Upper lobe of left lung (tissue), 4 donors: ENCODE measurements at regions not wholly inside any gene's neighbourhood (a gene's known extent, or its start where the extent isn't known, plus 50 kb on each side); places are given as distances from the start of the nearest gene placed in this dataset.

ENCODE experiments used
- CTCF ChIP-seq, 6 experiments: fragments of 450-650 bp in 4 of 6; fragments of 200-600 bp in 2 of 6; sonication (generic) in 2 of 6; IDR thresholded peaks; one replicate each; pipeline ENCODE4 v1.5.1; 2016 to 2019; ENCODE audit warnings: antibody characterized with exemption in 6 of 6
- EP300 ChIP-seq, 4 donors: sonication (generic); formaldehyde crosslinking; IDR thresholded peaks; one replicate each; pipeline ENCODE4 v1.5.1; 2017; ENCODE audit warnings: antibody characterized with exemption in 4 of 4, control low read depth in 2 of 4
- POLR2A ChIP-seq, 4 donors: fragments of 450-650 bp; IDR thresholded peaks; one replicate each; pipeline ENCODE4 v1.5.1; 2016 to 2017; ENCODE audit warnings: antibody characterized with exemption in 4 of 4, mild to moderate bottlenecking in 2 of 4
- POLR2AphosphoS5 ChIP-seq, 2 donors: sonication (generic); formaldehyde crosslinking; IDR thresholded peaks; one replicate each; pipeline ENCODE4 v1.5.1; 2017; ENCODE audit warnings: antibody characterized with exemption in 2 of 2

GRCh38 chr15:62951481-62951880, 91.1 kb upstream of the TPM1 start:
- TF ChIP-seq CTCF (IDR thresholded peaks at IDR 0.05): no peak
- TF ChIP-seq POLR2A (IDR thresholded peaks at IDR 0.05): no peak
- no peak for TF ChIP-seq POLR2AphosphoS5 (IDR thresholded peaks at IDR 0.05)
- TF ChIP-seq EP300 (IDR thresholded peaks at IDR 0.05): no peak
